ENCODE measurements at regions not wholly inside any gene's neighbourhood (a gene's known extent, or its start where the extent isn't known, plus 50 kb on each side); places are given as distances from the start of the nearest gene placed in this dataset.

- no peak for TF ChIP-seq CHD7 (IDR thresholded peaks at IDR 0.05; ENCODE audit: insufficient replicate concordance, low read length)
- TF ChIP-seq RNF2 (IDR thresholded peaks at IDR 0.05; ENCODE audit: borderline replicate concordance, low read depth, low read length, missing control alignments, poor library complexity, severe bottlenecking) = no peak
- TF ChIP-seq TAF7 (optimal IDR thresholded peaks at IDR 0.05; ENCODE audit: borderline replicate concordance, low read depth, low read length) = no peak
- TF ChIP-seq HDAC6 (IDR thresholded peaks at IDR 0.05; ENCODE audit: low read depth, low read length) = no peak
- TF ChIP-seq SP2 (IDR thresholded peaks at IDR 0.05; ENCODE audit: low read length) = no peak
Observed at GRCh38 chr2:34822616-34823015, 1223.5 kb upstream of the FAM98A start (continued).

Data from H1 (cell line).